ENCODE measurements at regions not wholly inside any gene's neighbourhood (a gene's known extent, or its start where the extent isn't known, plus 50 kb on each side); places are given as distances from the start of the nearest gene placed in this dataset.

GRCh38 chr12:84653482-84653881, 259.1 kb downstream of the SLC6A15 start:
- DNase-seq (ENCODE audit: low spot score) = no peak
- in situ Hi-C loops (cut with MboI; ENCODE audit: low sequenced_read_pairs, unreplicated experiment) = no loop called here
- no peak for TF ChIP-seq CTCF (IDR thresholded peaks at IDR 0.05; ENCODE audit: borderline replicate concordance, control extremely low read depth, extremely low read depth, insufficient read depth, missing control alignments)

DNA sequence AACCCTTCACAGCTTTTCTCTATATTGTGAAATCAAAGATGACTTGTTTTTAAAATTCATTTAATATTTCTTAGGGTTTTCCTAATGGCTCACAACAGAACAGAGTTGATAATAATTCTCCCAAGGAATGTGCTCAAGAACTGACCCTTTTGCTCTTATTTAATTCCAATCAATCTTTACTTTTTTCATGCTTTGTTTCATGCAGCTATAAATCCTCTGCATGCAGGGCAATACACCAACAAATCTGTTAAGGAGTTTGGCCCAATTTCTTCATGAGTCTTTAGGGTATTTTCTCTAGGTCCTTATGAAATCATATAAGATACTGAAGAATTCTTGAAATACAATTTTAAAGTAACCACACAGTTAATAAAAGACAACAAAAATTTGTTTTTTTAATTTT, 264.2 kb downstream of the SLC6A15 start:
- no peak for TF ChIP-seq CTCF (IDR thresholded peaks at IDR 0.05; ENCODE audit: borderline replicate concordance, control extremely low read depth, extremely low read depth, insufficient read depth, missing control alignments)
- no peak for DNase-seq (ENCODE audit: low spot score)
- in situ Hi-C loops (cut with MboI; ENCODE audit: low sequenced_read_pairs, unreplicated experiment) = no loop called here

GRCh38 chr12:84644908-84645307, 267.7 kb downstream of the SLC6A15 start:
- no peak for TF ChIP-seq CTCF (IDR thresholded peaks at IDR 0.05; ENCODE audit: borderline replicate concordance, control extremely low read depth, extremely low read depth, insufficient read depth, missing control alignments)
- in situ Hi-C loops (cut with MboI; ENCODE audit: low sequenced_read_pairs, unreplicated experiment) = no loop called here
- no peak for DNase-seq (ENCODE audit: low spot score)

DNA sequence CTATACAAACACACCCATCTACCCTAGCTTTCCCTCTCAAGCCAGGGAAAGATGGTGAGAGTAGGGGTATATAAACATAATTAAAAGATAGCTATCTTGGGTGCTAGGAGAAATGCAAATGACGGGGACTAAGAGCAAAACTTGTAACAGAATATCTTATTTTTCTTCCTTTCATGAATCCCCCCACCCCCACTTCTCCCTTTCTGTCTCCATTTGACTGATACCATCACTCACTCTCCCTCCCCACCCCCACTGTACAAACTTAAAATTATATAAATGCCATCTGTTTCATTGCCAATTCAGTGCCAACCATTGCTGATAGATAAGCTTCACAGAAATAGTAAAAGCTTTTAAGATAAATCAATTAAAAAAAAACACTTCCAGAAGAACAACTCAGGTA, 268.6 kb downstream of the SLC6A15 start:
- in situ Hi-C loops (cut with MboI; ENCODE audit: low sequenced_read_pairs, unreplicated experiment) = no loop called here
- no peak for DNase-seq (ENCODE audit: low spot score)
- TF ChIP-seq CTCF (IDR thresholded peaks at IDR 0.05; ENCODE audit: borderline replicate concordance, control extremely low read depth, extremely low read depth, insufficient read depth, missing control alignments) = no peak

GRCh38 chr12:84641940-84642545, 270.6 kb downstream of the SLC6A15 start:
- TF ChIP-seq CTCF (IDR thresholded peaks at IDR 0.05; ENCODE audit: borderline replicate concordance, control extremely low read depth, extremely low read depth, insufficient read depth, missing control alignments) = no peak
- in situ Hi-C loops (cut with MboI; ENCODE audit: low sequenced_read_pairs, unreplicated experiment) = no loop called here
- DNase-seq (ENCODE audit: low spot score) = no peak

GRCh38 chr12:84638811-84639368, 273.7 kb downstream of the SLC6A15 start:
- in situ Hi-C loops (cut with MboI; ENCODE audit: low sequenced_read_pairs, unreplicated experiment) = no loop called here
- no peak for TF ChIP-seq CTCF (IDR thresholded peaks at IDR 0.05; ENCODE audit: borderline replicate concordance, control extremely low read depth, extremely low read depth, insufficient read depth, missing control alignments)
- DNase-seq (ENCODE audit: low spot score) = no peak
